Effector memory CD4-positive, alpha-beta T cell (primary cell): ENCODE measurements at regions not wholly inside any gene's neighbourhood (a gene's known extent, or its start where the extent isn't known, plus 50 kb on each side); places are given as distances from the start of the nearest gene placed in this dataset.

ENCODE experiments used
- DNase-seq, 3 donors: peaks; one replicate each; pipeline ENCODE4 v3.0.0-alpha.2; 2020
- H3K27ac ChIP-seq: 2 replicates; pipeline ENCODE4 v1.7.0; 2013; ENCODE audit warnings: mild to moderate bottlenecking, low read length, moderate library complexity; ENCODE audit not compliant: insufficient read depth, poor library complexity, severe bottlenecking
- H3K27me3 ChIP-seq: replicated peaks from 2 replicates; pipeline ENCODE4 v1.7.0; 2013; ENCODE audit warnings: mild to moderate bottlenecking, low read length; ENCODE audit not compliant: insufficient read depth, control insufficient read depth, poor library complexity, severe bottlenecking
- H3K36me3 ChIP-seq: 2 replicates; pipeline ENCODE4 v1.7.0; 2013; ENCODE audit warnings: mild to moderate bottlenecking, low read length, moderate library complexity; ENCODE audit not compliant: control insufficient read depth, insufficient read depth
- H3K4me1 ChIP-seq: 2 replicates; pipeline ENCODE4 v1.7.0; 2013; ENCODE audit warnings: low read length, mild to moderate bottlenecking; ENCODE audit not compliant: control insufficient read depth, insufficient read depth, poor library complexity, severe bottlenecking
- H3K4me3 ChIP-seq: 2 replicates; pipeline ENCODE4 v1.7.0; 2013; ENCODE audit warnings: low read length, low read depth, mild to moderate bottlenecking; ENCODE audit not compliant: insufficient read depth, poor library complexity, severe bottlenecking
- H3K9me3 ChIP-seq: 2 replicates; pipeline ENCODE4 v1.7.0; 2013; ENCODE audit warnings: mild to moderate bottlenecking, low read length, moderate library complexity; ENCODE audit not compliant: control insufficient read depth

DNA sequence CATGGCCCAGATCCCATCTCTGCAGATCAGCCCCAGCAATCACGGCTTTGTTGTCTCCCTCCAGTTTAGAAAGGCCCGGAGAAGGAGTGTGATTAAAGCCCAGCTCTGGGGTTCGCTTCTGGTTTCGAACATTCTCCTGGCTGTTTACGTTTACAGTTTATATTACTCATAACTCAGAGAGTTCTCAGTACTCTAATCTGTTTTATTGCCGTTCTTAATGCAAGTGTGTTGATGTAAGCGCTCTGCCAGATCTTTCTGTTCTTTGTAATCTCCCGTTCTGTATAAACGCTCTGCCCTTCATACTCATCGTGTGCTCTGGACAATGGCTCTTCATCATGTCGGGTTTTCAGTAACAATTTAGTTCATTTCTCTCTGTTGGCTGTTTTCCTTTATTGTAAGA lies 82.5 kb upstream of the PRNP start:
- Histone ChIP-seq H3K9me3 (no peaks in the 10 kb centered on the region), H3K4me3 (no peak overlapping the region), H3K4me1 (peaks cover 3% of the 10 kb centered on the region), H3K36me3 (no peaks in the 10 kb centered on the region), H3K27me3 (peaks cover 4% of the 10 kb centered on the region), H3K27ac (no peak overlapping the region)
- DNase-seq, result no peak

DNA sequence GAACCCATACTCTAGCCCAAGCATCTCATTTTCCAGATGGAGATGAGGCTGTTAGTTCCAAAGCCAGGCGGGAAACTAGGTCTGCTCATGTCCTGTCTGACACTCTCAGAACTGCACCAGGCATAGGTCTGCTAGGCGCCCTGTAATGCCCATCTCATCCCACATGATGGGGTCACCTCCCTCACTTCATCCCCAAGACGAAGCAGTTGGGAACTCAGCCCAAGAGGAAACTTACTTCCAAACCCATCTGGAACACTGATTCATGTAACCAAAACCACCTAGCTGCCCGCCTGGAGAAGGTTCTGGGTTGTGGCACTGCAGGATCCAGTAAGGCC lies 84.0 kb upstream of the PRNP start:
- Histone ChIP-seq H3K4me1 (peaks cover under 1% of the 10 kb centered on the region), H3K27ac (no peak overlapping the region), H3K9me3 (no peaks in the 10 kb centered on the region), H3K4me3 (no peak overlapping the region), H3K27me3 (peaks cover 4% of the 10 kb centered on the region), H3K36me3 (no peaks in the 10 kb centered on the region)
- no peak for DNase-seq

DNA sequence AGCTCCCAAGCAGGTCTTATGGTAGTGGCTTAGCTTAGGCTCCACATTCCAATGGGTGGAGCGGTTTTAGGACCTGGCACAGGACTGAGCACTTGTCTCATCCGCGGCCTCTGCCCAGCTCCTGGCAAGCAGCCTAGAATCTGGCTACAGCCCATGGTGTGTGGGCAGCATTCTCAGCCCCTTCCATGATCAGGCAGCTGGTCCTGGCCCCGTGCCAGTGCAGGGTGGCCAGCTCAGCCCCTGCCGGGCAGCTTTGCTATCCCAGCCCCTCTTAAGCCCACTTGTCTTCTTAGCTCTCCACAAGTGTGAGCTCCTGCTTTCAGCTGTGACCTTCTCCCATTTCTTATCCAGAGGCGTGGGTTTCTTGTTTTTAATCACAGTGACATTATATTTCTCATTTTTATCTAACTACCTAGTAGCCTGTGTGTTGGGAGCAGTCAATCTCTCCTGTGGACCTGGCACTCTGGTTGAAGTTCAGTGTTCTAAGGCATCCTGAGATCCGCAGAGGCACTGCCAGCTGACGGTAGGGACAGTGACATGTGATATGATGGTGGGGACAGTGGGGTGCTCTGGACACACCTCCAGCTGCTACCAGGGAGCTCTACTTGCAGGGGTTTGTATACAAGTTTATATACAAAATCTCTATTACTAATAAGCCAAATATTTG lies 84.5 kb upstream of the PRNP start:
- Histone ChIP-seq H3K27me3 (peaks cover 4% of the 10 kb centered on the region), H3K4me3 (no peak overlapping the region)
- DNase-seq, result no peak

DNA sequence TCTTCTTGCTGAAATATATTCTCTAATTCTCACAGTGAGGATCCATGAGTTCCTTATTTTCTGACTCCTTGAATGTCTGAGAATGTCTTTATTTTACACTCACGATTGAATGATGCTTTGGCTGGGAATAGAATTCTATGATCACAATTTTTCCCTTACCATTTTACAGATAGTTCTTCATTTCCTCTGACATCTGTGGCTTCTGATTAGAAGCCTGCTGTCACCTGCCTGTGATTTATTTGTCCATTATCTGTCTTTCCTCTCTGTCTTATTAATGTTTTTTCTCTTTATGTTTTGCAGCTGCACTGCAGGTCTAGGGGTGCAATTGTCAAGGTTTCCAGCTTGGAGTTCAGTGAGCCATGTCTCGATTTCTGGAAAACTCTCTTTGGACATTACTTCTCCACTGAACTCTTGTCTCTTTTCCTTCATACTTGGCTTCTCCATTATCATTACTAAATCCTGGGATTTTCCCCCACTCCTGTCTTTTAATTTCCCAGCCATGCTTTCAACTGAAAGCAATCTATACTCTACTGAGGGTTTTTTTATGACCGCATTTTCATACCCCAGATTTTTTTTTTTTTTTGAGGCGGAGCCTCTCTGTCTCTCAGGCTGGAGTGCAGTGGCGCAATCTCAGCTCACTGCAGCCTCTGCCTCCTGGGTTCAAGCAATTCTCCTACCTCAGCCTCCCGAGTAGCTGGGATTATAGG lies 85.8 kb upstream of the PRNP start:
- Histone ChIP-seq H3K27ac (no peak overlapping the region), H3K9me3 (no peaks in the 10 kb centered on the region), H3K4me1 (no peaks in the 10 kb centered on the region), H3K36me3 (no peaks in the 10 kb centered on the region), H3K4me3 (no peak overlapping the region), H3K27me3 (peaks cover 4% of the 10 kb centered on the region)
- DNase-seq, result no peak

More for the DNA sequence above, 84.5 kb upstream of the PRNP start:
- Histone ChIP-seq H3K36me3 (no peaks in the 10 kb centered on the region), H3K27ac (no peak overlapping the region), H3K4me1 (no peaks in the 10 kb centered on the region), H3K9me3 (no peaks in the 10 kb centered on the region)

DNA sequence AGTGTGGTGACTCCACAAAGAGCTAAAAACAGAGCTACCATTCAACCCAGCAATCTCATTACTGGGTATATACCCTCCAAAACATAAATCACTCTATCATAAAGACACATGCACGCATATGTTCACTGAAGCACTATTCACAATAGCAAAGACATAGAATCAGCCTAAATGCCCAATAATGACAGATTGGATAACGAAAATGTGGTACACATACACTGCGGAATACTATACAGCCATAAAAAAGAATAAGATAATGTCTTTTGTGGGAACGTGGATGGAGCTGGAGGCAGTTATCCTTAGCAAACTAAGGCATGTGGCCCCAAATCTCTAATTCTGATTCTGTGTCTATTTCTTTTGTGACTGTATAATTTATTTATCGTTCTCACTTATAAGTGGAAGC lies 89.0 kb upstream of the PRNP start:
- peaks cover 4% of the 10 kb centered on the region for H3K27me3 ChIP-seq
- H3K4me1 ChIP-seq, result peaks cover 8% of the 10 kb centered on the region
- no peak overlapping the region for H3K4me3 ChIP-seq

DNA sequence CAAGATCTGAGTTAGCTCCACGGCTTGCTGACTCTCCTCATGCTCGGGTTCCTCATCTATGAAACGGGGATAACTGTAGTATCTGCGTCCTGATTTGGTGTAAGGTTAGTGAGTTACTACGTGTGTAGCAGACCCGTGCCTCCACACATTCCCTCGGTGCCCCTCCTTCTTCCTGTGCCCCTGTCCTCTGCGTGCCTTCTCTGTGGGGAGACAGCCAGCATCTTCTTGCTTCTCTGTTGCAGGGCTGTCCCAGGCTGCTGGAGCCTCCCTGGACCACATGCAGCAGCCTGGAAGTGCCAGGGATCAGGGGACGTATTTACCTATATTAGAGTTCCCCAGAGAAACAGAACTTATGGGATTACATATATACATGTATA lies 93.1 kb upstream of the PRNP start:
- Histone ChIP-seq H3K9me3 (no peaks in the 10 kb centered on the region), H3K36me3 (no peaks in the 10 kb centered on the region), H3K27me3 (no peaks in the 10 kb centered on the region), H3K27ac (no peak overlapping the region), H3K4me3 (no peak overlapping the region), H3K4me1 (peaks cover 10% of the 10 kb centered on the region)
- no peak for DNase-seq

More for the DNA sequence above, 89.0 kb upstream of the PRNP start:
- no peak for DNase-seq
- Histone ChIP-seq H3K27ac (no peak overlapping the region), H3K36me3 (no peaks in the 10 kb centered on the region), H3K9me3 (no peaks in the 10 kb centered on the region)

DNA sequence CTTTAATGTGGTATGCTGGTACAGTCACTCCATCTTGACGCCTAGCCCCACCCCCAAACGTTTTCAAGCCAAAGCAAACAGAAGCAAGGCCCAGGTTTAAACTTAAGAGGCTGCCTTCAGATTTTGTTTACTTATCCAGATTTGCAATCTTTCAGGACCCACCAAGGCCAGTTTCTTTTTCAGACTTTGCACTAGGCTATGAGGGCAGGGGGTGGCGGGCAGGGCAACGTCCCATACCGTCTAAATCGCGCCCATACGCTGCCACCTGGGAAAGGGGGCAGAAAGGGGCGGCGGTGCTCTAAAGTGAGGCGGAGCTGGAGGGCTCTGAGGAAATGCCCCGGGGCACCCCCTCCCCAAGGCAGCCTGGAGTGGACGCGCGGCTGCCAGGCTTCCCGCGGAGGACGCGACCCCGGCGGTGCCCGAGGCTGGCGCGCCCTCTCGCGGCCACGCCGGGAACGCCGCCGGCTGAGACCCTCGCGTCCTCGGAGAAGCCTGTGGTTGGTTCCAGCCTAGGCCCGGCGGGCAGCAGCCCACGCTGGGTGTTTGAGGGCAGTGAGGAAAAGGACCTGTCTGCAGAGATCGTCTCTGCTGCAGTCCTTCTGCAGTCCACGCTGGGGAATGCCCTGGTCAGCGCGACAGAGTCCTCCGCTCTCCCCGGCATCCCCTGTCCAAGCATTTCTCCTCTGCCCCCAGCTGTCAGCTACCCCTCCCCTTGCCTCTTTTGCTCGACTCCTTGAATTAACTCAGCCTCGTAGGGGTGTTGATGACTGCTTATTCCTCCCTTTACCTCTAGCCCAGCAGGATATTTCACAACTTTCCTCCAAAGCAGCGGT lies 93.7 kb upstream of the PRNP start:
- no peaks in the 10 kb centered on the region for H3K36me3 ChIP-seq
- no peak overlapping the region for H3K27ac ChIP-seq
- H3K4me1 ChIP-seq, result peaks cover 10% of the 10 kb centered on the region
- H3K9me3 ChIP-seq, result no peaks in the 10 kb centered on the region
- H3K27me3 ChIP-seq, result no peaks in the 10 kb centered on the region
- peak overlapping the region; percentile 56 for H3K4me3 ChIP-seq
- DNase-seq, result peak in 2 of 3 donors; percentile 11 to 22

DNA sequence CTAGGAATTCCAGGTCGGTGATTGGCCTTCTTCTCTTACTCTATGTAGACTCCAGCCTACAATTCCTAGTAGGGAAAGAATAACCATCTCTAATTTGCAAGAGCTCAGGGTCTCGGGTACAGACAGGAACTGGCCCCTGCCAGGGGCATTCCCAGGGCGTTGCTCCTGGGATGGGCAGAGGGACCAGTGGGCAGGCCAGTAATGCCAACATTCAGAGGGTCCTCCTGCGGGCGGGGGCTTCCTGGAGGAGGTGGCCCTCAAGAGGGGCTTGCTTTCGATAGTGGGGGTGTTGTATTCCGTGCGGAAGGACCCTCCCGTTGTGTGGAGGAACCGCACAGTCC lies 94.3 kb upstream of the PRNP start:
- DNase-seq, result no peak
- H3K4me1 ChIP-seq, result peaks cover 10% of the 10 kb centered on the region
- H3K4me3 ChIP-seq, result peak overlapping the region; percentile 56
- no peaks in the 10 kb centered on the region for H3K36me3 ChIP-seq
- no peaks in the 10 kb centered on the region for H3K9me3 ChIP-seq
- no peak overlapping the region for H3K27ac ChIP-seq
- H3K27me3 ChIP-seq, result no peaks in the 10 kb centered on the region

DNA sequence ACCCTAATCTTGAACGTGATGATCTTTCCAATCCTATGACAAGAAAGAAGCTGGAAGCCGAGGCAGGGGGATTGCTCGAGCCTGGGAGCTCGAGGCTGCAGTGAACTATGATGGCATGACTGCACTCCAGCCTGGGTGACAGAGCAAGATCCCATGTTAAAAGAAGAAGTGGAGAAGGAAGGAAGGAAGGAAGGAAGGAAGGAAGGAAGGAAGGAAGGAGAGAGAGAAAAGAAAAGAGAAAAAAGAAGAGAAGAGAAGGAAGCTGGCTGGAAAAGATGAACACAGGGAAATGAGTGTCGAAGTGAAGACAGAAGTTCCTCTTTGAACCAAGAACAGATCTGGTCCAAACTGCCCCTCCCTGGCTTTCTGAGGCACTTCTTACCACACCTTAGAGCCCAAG lies 100.5 kb upstream of the PRNP start:
- no peaks in the 10 kb centered on the region for H3K27me3 ChIP-seq
- no peak overlapping the region for H3K27ac ChIP-seq
- no peaks in the 10 kb centered on the region for H3K4me1 ChIP-seq
- no peaks in the 10 kb centered on the region for H3K36me3 ChIP-seq
- H3K4me3 ChIP-seq, result no peak overlapping the region
- no peaks in the 10 kb centered on the region for H3K9me3 ChIP-seq
- DNase-seq, result no peak

DNA sequence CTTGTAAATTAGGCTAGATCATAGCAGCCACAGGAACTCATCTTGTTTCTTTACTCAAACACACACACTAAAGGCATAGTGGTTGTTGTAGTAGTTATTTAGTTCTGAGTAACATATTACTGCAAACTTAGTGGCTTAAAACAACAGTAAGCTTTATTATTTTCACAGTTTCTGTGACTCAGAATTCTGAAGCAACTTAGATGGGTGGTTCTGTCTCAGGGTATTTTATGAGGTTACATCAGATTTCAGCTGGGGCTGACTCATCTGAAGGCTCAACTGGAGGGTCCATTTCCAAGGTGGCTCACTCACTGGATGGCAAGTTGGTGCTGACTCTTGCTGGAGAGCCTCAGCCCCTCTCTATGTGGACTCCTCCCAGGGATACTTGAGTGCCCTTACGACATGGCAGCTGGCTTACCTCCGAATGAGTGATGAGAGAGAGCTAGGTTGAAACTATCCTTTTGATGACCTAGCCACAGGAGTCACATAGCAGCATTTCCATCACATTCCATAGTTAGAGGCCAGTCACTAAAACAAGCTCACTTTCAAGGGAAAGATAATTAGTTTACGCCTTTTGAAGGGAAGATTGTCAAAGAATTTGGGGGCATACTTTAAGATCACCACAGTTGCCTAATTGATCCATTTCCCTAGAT lies 101.0 kb upstream of the PRNP start:
- no peaks in the 10 kb centered on the region for H3K4me1 ChIP-seq
- DNase-seq, result no peak
- H3K4me3 ChIP-seq, result no peak overlapping the region
- no peaks in the 10 kb centered on the region for H3K27me3 ChIP-seq
- no peaks in the 10 kb centered on the region for H3K36me3 ChIP-seq
- no peaks in the 10 kb centered on the region for H3K9me3 ChIP-seq
- H3K27ac ChIP-seq, result no peak overlapping the region
